LHCN-M2 (cell line): ENCODE measurements at regions not wholly inside any gene's neighbourhood (a gene's known extent, or its start where the extent isn't known, plus 50 kb on each side); places are given as distances from the start of the nearest gene placed in this dataset.
A peak's percentile ranks its signal among the peaks of the same experiment; 100 is the strongest.

ENCODE experiments used
- DNase-seq: peaks from one replicate; pipeline ENCODE4 v3.0.0-alpha.2; 2012; ENCODE audit warnings: low read depth

DNA sequence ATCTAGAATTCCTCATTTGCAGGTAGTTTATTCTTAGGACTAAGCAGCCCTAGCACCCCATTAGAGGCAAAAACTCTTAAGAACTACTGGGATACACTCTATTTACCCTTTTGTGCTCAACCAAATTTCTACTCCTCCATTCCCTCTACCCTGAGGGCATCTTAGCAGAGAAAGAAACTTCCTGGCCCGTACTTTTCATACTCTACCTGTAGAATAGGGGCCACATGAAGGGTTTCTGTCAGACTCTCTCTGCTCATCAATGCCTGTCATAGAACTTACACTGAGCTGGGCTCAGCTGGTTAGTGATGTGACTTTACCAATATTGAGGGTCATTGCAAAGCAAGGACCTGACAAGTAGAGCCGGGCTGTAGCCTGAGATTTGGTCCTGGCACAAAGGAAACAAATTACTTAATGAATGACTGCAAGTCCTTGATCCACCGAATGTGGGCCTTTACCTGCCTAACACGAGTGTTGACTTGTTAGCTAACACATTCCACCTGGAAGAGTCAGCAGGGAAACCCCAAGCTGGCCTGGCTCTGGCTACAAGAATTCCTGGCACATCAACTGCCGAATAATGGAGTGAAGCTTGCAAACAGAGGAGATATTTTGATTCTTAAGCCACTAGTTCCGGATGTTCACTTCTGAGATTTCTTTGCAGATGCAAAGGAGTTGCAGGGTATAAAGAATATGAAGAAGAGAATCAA is 280.5 kb upstream of the JAG1 start:
- no peak for DNase-seq

- peak; percentile 35 for DNase-seq
Measured at GRCh38 chr20:10954908-10955580, 281.2 kb upstream of the JAG1 start.

DNA sequence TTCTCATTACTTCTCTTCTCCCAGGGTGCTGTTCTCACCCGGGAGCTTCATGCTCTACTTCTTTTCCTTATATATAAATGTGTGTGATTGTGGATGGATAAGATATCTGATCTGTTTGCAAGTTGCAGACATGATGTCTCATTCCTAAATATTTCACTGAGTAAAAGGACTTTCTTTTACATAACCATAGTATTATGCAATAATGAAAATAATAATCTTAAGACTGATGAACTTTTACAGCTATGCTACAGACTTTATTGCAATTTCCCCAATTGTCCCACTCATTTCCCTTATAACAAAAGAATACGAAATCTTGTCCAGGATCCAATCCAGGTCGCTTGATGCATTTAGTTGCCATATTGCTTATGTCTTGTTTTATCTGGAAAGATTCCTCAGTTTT is 284.5 kb upstream of the JAG1 start:
- no peak for DNase-seq

- DNase-seq, result no peak
Measured at GRCh38 chr20:10960416-10960815, 286.6 kb upstream of the JAG1 start.

GRCh38 chr20:10961651-10962288 is 288.0 kb upstream of the JAG1 start:
- DNase-seq, result peak; percentile 71

- no peak for DNase-seq
Measured at GRCh38 chr20:10962937-10963336, 289.1 kb upstream of the JAG1 start.

GRCh38 chr20:10963717-10964266 is 290.0 kb upstream of the JAG1 start:
- no peak for DNase-seq

- peak; percentile 27 for DNase-seq
Measured at GRCh38 chr20:10965936-10966470, 292.2 kb upstream of the JAG1 start.

GRCh38 chr20:10970109-10970508 is 296.3 kb upstream of the JAG1 start:
- DNase-seq, result peak; percentile 39

DNA sequence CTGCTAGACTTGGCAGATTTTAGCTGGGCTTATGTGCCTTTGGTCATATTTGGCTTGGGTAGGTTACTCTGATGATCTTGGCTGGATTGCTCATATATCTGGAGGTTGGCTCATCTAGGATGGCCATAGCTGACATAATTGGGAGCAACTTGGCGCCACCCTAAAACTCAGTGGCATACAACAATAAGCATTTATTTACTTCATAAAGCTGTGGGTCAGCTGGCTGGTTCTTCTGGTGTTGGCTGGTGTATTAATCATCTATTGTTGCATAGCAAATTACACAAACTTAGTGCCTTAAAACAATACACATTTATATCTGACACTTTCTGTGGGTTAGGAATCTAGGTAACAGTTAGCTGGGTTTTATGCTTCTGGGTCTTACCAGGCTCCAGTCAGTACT is 297.3 kb upstream of the JAG1 start:
- no peak for DNase-seq

- no peak for DNase-seq
Measured at GRCh38 chr20:10972219-10972860, 298.5 kb upstream of the JAG1 start.

DNA sequence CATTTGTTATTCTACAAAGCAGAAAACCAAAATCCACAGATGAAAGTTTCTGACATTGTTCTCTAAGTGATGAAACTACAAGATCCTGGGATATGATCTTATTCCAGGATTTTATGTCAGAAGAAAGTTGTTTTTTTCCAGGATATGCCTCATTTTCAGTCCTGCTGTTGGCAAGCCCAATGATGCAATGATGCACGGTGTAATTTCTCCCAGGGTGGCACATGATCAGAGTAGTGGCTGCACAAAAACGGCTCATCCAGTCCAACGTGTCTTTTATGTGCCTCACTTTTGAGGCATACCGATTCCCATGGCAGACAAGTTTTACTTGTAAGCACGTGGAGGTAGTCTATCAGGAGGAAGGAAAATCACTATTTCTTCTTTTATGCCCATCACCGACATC is 302.3 kb upstream of the JAG1 start:
- DNase-seq, result no peak

DNA sequence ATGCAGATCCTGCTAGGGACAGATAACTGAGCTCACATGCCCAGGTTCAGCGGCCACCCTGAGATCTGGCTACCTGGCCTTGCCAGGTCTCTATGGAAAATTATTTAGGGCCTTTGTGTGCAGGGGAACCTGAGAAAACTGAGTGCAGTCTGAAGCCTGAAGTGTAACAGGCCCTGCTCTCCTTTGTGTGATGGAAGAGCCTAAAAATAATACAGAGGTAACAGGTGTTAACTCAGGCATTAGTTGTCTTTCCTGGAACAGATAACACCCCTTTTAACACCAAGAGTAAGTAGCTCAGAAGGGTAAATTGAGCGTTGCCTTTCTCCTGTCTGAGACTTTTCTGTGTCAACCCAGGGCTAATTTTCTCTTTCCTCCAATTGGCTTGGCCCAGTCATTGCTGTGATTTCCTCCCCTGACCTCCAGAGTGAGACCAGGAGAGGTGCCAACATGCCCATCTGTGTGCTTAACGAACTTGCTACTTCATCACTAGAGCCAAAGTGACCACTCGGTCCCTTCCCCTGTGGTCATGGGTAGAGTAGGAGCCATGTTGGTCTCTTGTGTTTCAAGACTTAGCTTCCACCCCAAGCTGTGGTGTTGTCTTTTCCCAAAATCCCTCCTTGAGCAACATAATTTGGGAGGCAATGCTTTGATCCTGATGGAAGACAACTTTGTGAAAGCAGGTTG is 304.4 kb upstream of the JAG1 start:
- no peak for DNase-seq

- no peak for DNase-seq
Measured at GRCh38 chr20:10978713-10979112, 304.9 kb upstream of the JAG1 start.

- peak; percentile 92 for DNase-seq
Measured at GRCh38 chr20:10982692-10983091, 308.9 kb upstream of the JAG1 start.

GRCh38 chr20:10984294-10984693 is 310.5 kb upstream of the JAG1 start:
- DNase-seq, result no peak

- no peak for DNase-seq
Measured at GRCh38 chr20:10984913-10985312, 311.1 kb upstream of the JAG1 start.

DNA sequence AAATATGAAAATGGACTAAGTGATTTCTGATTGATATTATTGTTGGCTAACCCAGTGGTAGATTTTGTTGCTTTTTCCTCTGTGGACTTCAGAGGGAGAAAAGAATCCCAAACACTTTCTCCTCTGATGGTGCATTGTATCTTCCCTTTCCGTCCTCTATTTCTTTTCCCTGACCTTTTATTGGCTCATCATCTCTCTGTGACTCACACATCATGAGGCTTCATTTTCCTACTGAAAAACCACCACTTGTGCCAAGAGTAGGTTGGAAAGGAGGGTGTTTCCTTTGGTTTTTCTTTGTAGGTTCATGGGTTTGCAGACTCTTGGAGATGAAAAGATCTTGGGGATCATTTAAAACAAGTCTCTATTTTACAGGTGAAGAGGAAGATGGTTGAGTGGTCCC is 311.7 kb upstream of the JAG1 start:
- DNase-seq, result peak; percentile 75

- no peak for DNase-seq
Measured at GRCh38 chr20:10986586-10986985, 312.8 kb upstream of the JAG1 start.

DNA sequence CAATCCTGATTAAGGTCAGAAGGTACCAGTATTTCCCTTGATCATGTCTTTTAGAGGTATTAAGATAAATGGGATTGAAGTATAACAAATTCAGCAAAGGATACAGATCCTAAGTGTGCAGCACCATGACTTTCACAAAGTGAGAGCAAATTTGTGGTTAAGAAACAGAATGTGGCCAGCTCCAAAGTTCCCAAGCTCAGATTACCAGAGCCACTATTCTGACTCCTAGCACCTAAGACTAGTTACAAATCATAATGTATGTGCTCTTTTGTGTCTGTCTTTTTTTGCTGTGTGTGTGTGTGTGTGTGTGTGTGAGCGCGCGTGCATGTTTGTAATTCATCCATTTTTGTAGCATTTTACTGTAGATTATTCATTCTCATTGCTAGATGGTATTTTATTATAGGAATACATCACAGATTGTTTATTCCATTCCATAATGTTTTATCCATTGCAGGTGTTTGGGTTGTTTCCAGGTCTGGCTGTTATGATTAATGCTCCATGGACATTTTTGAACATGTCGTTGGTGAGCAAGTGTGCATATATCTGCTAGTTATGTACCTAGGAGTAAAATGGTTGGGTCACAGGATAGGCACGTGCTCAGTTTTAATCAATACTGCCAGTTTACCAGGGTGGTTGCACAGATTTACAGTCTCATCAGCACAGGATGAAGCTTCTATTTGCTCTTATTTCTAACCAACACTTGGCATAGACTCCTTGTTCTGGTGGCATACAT is 314.0 kb upstream of the JAG1 start:
- peak; percentile 24 for DNase-seq
